Erythroblast (primary cell): ENCODE measurements at regions not wholly inside any gene's neighbourhood (a gene's known extent, or its start where the extent isn't known, plus 50 kb on each side); places are given as distances from the start of the nearest gene placed in this dataset.

ENCODE experiments used
- GATA1 ChIP-seq: IDR thresholded peaks from 2 replicates; pipeline ENCODE4 v1.6.1; 2011; ENCODE audit warnings: low read depth, mild to moderate bottlenecking, control low read depth, low read length, moderate library complexity
- POLR2A ChIP-seq: IDR thresholded peaks from 2 replicates; pipeline ENCODE4 v1.6.1; 2011; ENCODE audit warnings: mild to moderate bottlenecking, low read length

- TF ChIP-seq POLR2A, result no peak
- TF ChIP-seq GATA1, result no peak
Observed at GRCh38 chr9:1538301-1538700, 476.8 kb upstream of the SMARCA2 start.
